ENCODE measurements at regions not wholly inside any gene's neighbourhood (a gene's known extent, or its start where the extent isn't known, plus 50 kb on each side); places are given as distances from the start of the nearest gene placed in this dataset.
"Not testable (repeated sequence)": the region's sequence is repeated elsewhere in the genome, so short reads cannot be mapped to it uniquely, and the experiment has no call there.

DNA sequence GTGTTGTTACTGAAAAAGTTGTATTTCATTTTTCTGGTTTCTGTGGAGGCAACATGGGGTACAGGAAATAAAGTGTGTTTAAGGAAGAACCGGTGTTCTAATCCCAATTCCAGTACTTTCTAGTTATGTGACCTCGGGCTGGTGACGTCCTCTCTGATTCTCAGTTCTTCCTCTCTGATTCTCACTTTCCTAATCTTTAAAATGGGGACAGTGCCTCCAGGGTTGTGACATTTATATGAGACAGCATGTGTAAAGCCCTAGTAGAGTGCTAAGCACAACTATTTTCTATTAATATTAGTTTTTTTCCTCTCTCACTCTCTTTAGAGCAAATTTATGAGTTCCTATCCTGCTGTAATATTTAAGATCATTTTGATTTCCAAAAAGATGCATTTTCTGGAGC lies 50.9 kb upstream of the PTPDC1 start:
- FAIRE-seq (no peak), DNase-seq (ENCODE audit: insufficient read length, low spot score) (no peak)

DNA sequence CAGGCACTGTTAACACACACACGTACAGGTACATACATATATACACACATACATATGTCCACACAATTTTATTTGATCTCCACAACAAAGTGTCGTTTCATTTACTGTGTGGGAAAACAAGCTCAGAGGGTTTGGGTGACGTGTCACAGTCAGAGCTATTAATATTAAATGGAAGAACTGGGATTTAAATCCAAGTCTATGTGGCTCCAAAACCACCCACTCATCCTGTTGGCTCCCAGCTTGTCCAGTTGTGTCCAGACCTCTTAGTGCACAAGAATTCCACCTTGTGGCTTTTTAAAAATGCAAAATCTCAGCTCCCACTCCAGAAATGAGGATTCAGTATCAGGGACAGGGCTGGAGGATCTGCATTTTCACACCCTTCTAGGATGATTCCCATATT lies 52.3 kb upstream of the PTPDC1 start:
- DNase-seq (ENCODE audit: insufficient read length, low spot score) (no peak), FAIRE-seq (no peak)

DNA sequence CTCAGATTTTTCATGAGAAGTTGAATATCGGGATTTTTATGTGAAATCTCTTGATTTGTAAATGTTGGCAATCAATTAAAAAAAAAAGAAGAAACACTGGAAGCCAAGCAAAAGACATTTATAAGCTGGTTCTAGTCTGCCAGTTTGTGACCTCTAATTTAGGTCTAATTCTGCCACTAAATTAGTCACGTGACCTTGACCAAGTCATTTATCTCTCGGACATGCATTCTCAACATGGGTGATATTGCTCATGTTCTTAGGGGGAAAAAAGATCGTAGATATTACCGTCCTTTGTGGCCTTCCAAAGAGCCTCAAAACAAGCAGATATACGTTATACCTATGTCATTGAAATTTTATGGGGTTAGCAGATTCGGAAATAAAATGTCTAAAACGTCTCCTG lies 52.9 kb upstream of the PTPDC1 start:
- DNase-seq (ENCODE audit: insufficient read length, low spot score): no peak
- FAIRE-seq: no peak

DNA sequence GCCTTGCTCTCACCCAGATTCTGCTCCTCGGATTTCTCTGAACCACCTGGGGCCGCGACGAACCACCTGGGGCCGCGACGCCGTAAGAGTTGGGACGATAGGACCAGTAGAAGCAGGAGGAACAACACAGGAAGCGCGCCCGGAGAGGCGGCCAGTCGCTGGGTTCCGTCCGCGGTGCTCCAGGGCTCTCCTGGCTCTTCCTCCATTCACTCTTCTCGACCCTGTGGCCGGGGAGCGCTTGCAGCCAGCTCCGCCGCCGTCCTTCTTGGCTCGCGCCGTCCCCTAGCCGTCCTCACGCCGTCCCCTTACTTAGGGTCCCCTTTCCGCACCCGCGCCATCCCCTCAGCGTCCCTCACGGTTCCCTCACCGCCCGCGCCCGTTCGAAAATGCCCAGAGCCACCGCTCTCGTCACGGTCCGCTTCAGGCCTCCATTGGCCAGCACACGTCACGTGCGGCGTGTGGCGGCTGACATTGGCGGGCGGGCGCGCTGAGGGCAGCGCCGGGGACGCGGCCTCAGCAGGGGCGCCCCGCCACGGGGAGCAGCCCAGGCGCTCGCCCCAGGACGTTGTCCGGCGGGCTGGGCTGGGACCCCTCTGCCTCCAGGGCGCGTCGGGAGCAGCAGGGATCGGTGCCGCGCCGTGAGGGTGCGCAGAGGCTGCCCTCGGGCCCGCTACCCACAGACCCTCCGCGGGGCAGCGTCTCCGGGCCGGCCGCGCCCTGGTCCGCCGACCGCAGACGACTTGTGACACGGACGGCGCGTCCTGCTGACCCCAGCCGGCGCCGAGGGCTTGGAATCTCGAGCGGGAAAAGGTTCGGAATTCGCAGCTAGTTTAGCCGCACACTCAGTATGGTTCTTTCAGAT lies 53.7 kb upstream of the PTPDC1 start:
- FAIRE-seq (peak; percentile 75), DNase-seq (ENCODE audit: insufficient read length, low spot score) (peak; percentile 80)

DNA sequence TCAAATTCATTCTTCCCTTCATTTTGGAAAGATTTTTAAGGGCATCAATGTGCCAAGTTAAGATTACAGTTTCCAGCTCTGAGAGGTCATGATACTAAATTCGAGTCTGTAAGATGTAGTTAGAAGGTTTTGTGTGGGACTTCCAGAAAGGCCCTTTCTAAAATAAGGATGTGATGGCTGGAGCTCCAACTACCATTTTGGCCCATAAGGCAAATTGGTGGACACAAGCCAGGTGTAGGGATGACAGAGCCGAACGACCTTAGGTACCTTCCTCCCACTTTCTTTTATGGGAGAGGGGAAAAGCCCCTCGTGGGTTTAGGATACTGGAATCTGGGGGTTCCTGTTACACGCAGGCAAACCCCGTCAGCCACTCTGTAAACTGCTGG lies 54.3 kb upstream of the PTPDC1 start:
- FAIRE-seq (no peak), DNase-seq (ENCODE audit: insufficient read length, low spot score) (no peak)

DNA sequence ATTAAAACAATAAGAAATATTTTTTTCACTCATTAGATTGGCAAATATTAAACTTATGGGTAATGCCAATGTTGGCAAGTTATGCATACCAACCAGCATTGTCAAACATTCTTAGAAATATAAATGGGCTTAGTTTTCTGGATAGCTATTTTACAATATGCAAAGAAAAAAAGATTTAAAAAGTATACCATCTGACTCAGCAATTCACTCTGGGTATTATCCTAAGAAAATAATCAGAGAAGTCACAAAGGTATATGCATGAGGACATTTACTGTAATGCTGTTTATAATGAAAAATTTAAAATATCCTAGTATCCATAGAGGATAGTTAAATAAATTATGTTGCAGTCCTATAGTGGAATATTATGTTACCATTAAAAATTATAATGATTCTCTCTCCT lies 57.4 kb upstream of the PTPDC1 start:
- DNase-seq (ENCODE audit: insufficient read length, low spot score): no peak
- FAIRE-seq: no peak

DNA sequence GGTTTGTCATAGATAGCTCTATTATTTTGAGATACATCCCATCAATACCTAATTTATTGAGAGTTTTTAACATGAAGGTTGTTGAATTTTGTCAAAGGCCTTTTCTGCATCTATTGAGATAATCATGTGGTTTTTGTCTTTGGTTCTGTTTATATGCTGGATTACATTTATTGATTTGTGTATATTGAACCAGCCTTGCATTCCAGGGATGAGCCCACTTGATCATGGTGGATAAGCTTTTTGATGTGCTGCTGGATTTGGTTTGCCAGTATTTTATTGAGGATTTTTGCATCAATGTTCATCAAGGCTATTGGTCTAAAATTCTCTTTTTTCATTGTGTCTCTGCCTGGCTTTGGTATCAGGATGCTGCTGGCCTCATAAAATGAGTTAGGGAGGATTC lies 61.8 kb upstream of the PTPDC1 start:
- FAIRE-seq; DNase-seq (ENCODE audit: insufficient read length, low spot score): not testable (repeated sequence)

DNA sequence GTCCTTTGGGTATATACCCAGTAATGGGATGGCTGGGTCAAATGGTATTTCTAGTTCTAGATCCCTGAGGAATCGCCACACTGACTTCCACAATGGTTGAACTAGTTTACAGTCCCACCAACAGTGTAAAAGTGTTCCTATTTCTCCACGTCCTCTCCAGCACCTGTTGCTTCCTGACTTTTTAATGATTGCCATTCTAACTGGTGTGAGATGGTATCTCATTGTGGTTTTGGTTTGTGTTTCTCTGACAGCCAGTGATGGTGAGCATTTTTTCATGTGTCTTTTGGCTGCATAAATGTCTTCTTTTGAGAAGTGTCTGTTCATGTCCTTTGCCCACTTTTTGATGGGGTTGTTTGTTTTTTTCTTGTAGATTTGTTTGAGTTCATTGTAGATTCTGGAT lies 63.4 kb upstream of the PTPDC1 start:
- not testable (repeated sequence) for FAIRE-seq; DNase-seq (ENCODE audit: insufficient read length, low spot score)

DNA sequence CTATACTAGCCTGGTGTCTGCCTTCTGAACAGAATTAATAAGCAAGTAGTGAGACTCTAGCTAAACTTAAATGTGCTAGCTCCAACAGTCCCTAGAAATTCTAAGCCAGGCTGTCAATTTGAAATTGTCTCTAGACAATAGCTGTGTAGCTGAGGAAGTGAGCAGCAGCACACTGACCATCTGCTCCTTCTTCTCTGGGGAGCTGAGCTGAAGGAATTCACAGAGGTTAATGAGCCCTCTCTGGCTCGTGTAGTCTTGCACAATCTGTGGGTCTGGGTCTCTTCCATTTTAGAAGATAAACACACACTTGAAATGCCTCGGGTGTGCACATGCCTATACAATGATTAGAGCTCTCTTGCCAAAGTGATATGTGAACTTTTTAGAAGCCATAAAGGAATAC lies 63.5 kb upstream of the BARX1 start:
- FAIRE-seq: no peak
- no peak for DNase-seq (ENCODE audit: insufficient read length, low spot score)

DNA sequence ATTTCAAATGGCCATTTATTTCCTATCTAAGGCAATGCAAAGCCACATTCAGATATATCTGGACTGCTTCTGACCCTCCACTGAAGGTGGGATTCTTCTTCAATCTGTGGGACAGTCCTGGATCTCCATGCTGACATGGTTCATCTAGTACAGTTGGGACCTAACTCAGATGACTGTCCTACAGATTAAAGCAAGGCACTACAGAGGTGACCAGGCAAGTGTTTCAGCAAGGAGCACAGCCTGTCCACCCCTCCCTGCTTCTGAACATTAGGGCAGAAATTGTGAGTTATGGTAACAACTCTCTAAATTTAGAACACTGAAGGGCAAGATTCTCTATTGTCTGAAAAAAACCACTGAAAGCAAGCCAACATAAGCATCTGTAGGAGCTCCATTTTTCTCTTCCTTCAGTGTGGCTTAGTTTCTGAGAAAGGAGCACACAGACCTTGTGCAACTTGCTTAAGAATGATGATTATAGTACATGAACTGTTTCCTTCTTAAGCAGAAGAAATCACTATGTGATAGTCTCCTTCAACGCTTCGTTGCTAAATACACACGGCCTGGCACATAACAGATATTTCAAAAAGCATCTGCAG lies 62.9 kb upstream of the BARX1 start:
- FAIRE-seq (no peak), DNase-seq (ENCODE audit: insufficient read length, low spot score) (no peak)

DNA sequence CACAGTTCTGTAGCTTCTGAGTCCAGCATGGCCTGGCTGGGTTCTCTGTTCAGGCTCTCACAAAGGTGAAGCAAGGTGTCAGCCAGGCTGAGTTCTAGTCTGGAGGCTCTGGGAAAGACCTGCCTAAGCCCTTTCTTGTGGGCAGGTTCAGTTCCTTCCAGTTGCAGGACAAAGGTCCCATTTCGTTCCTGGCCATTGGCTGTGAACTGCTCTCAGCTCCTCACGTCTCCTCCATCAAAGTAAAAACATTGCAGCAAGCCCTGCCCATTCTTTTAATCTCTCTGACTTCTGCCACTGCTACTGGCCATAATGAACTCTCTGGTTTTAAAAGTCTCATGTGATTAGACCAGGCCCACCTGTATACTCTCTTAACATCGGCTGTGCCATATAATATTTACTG lies 61.6 kb upstream of the BARX1 start:
- no peak for DNase-seq (ENCODE audit: insufficient read length, low spot score)
- no peak for FAIRE-seq

DNA sequence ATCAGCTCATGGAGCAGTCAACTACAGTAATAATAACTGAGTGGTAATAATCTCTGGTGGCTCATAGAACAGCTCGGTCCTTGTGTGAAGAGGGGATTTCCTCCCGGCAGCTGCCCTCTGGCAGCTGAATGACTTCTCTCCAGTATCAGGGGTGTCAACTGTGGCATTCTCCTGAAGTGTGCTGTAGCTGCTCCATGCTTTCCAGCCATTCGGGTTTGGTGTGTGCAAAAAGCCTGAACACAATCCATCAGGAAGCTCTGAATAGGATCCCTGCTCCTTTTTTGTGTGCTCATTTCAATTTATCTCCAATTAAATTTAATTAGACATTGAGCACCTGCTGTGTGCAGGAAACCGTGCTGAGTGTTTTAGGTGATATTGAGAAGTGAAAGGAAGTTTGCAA lies 59.8 kb upstream of the BARX1 start:
- no peak for FAIRE-seq

DNA sequence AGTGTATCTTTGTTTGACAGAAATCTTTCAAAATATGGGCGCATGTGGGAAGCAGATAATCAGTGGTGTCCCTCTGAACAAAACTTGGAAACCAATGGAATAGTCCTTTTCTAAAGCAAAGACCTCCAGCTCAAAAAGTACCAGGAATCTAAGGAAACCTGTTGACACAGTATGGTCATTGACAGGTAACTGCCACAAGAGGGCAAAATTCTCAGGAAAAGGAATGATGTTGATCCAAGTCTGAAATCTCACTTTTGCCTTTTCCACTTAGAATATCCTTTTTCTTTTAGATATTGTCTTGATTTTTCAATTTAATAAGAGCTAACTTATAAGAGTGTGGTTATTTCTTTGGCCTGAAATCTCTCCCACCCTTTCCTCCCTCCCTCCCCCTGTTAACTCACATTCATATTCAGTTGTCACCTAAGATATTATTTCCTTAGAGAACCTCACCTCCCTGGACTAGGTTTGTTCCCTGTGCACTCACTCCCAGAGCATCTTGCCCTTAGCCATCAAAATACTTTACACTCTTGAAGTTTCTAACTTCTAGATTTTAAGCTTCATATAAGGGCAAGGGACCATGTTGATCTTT lies 59.0 kb upstream of the BARX1 start:
- DNase-seq (ENCODE audit: insufficient read length, low spot score) (peak; percentile 34), FAIRE-seq (no peak)

More for the DNA sequence above, 59.8 kb upstream of the BARX1 start:
- DNase-seq (ENCODE audit: insufficient read length, low spot score): no peak

DNA sequence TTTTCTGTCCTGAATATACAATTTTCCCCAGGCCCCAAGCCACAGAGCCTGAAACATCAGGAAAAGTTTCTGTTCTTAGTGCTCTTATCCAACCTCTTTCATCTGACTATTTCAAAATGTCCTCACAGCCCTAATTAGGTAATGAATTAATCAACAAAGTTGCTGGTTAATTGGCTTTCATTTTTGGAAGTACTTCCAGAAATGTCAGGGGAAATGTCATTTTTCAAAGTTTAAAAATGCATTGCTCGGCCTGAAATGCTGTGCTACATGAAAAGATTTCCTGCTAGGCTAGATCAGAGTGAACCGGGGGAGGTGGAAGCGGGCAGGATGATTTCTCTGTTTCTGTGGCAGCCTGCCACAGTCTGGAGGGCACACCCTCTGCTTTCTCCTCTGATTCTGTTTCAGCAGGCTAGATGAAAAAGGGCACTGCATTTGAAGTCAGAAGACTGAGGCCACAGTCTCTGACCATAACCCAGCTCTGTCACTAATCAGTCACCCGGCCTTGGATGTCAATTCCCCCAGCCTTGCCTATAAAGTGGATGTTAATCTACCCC lies 55.9 kb upstream of the BARX1 start:
- FAIRE-seq (no peak), DNase-seq (ENCODE audit: insufficient read length, low spot score) (no peak)

DNA sequence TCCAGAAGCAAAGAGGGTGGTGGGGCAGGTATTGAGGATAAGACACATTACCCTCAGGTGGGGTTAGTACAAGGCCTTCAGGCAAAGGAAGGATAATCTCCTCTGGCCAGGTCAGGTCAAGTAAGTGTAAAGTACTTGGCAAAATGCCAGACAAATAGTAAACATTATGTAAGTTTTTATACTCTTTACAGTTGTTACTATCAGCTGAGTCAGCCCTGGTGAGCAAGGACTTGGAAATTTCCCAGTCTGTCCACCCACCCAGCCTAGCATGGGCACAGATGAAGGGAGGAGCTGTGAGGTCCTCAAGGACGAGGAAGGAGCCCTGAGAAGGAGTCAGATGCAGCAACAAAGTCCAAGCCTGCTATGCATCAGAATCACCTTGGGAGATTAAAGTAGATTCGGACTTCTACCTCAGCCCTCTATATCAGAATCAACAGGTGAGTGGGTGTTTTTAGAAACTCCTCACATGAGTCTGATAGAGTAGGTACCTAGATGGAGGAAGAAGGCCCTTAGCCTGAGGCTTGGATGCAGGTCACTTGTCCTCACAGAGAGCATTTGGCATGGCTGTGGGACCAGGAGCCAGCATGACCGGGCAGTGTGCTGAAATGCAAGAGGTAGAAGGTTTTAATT lies 50.2 kb upstream of the BARX1 start:
- FAIRE-seq (no peak), DNase-seq (ENCODE audit: insufficient read length, low spot score) (no peak)

Measured in HTR-8/SVneo (cell line).